SK-N-SH treated with all-trans-retinoic acid at 6 μM for 48 hours (cell line): ENCODE measurements at regions not wholly inside any gene's neighbourhood (a gene's known extent, or its start where the extent isn't known, plus 50 kb on each side); places are given as distances from the start of the nearest gene placed in this dataset.

Experiments
- CREB5 ChIP-seq: fragments of 250-450 bp; sonication (Bioruptor Pico); IDR thresholded peaks from 2 replicates; pipeline ENCODE4 v1.5.1; 2020; ENCODE audit warnings: low read depth, mild to moderate bottlenecking, moderate library complexity
- ESRRG ChIP-seq: fragments of 250-450 bp; sonication (Bioruptor Pico); IDR thresholded peaks from 2 replicates; pipeline ENCODE4 v1.6.1; 2021; ENCODE audit warnings: mild to moderate bottlenecking
- ISL1 ChIP-seq: fragments of 250-450 bp; sonication (Bioruptor Pico); IDR thresholded peaks from 2 replicates; pipeline ENCODE4 v2.1.2; 2022; ENCODE audit warnings: mild to moderate bottlenecking, moderate library complexity
- PATZ1 ChIP-seq: fragments of 250-450 bp; sonication (Bioruptor Pico); IDR thresholded peaks from 2 replicates; pipeline ENCODE4 v1.8.0; 2020; ENCODE audit warnings: mild to moderate bottlenecking, moderate library complexity, borderline replicate concordance
- POU6F1 ChIP-seq: fragments of 250-450 bp; sonication (Bioruptor Pico); IDR thresholded peaks from 2 replicates; pipeline ENCODE4 v1.8.0; 2021; ENCODE audit warnings: low read depth, mild to moderate bottlenecking, moderate library complexity, borderline replicate concordance
- RARB ChIP-seq: fragments of 250-450 bp; sonication (Bioruptor Pico); IDR thresholded peaks from 2 replicates; pipeline ENCODE4 v1.8.0; 2021; ENCODE audit warnings: mild to moderate bottlenecking, moderate library complexity
- TOX ChIP-seq: fragments of 250-450 bp; sonication (Bioruptor Pico); IDR thresholded peaks from 2 replicates; pipeline ENCODE4 v1.8.0; 2021; ENCODE audit warnings: mild to moderate bottlenecking, moderate library complexity, borderline replicate concordance
- ZC3H10 ChIP-seq: fragments of 250-450 bp; sonication (Bioruptor Pico); IDR thresholded peaks from 2 replicates; pipeline ENCODE4 v1.5.1; 2021; ENCODE audit warnings: mild to moderate bottlenecking, moderate library complexity
- ZFP3 ChIP-seq: fragments of 250-450 bp; sonication (Bioruptor Pico); IDR thresholded peaks from 2 replicates; pipeline ENCODE4 v1.5.0; 2020; ENCODE audit warnings: mild to moderate bottlenecking, moderate library complexity
- ZFP30 ChIP-seq: fragments of 450-650 bp; formaldehyde crosslinking; IDR thresholded peaks from 2 replicates; pipeline ENCODE4 v1.5.0; 2022; ENCODE audit warnings: mild to moderate bottlenecking, moderate library complexity
- ZNF70 ChIP-seq: fragments of 450-650 bp; formaldehyde crosslinking; IDR thresholded peaks from 2 replicates; pipeline ENCODE4 v1.5.0; 2020; ENCODE audit warnings: mild to moderate bottlenecking, moderate library complexity
- ZNF8 ChIP-seq: fragments of 450-650 bp; formaldehyde crosslinking; IDR thresholded peaks from 2 replicates; pipeline ENCODE4 v1.5.0; 2020; ENCODE audit warnings: mild to moderate bottlenecking, moderate library complexity

GRCh38 chr10:36773652-36774051, 351.7 kb upstream of the ANKRD30A start:
- TF ChIP-seq ZC3H10 (CRISPR knock-in tag) (no peak), ZFP3 (CRISPR knock-in tag) (no peak), ZNF8 (CRISPR knock-in tag) (no peak), RARB (CRISPR knock-in tag) (no peak), ZNF70 (CRISPR knock-in tag) (no peak), CREB5 (CRISPR knock-in tag) (no peak), POU6F1 (CRISPR knock-in tag) (no peak), TOX (CRISPR knock-in tag) (no peak), PATZ1 (no peak), ZFP30 (CRISPR knock-in tag) (no peak), ESRRG (no peak), ISL1 (no peak)
